H9 (cell line): ENCODE measurements at regions not wholly inside any gene's neighbourhood (a gene's known extent, or its start where the extent isn't known, plus 50 kb on each side); places are given as distances from the start of the nearest gene placed in this dataset.

Source experiments
- DNase-seq: peaks from one replicate; pipeline ENCODE4 v3.0.0-alpha.2; 2017
- H2AFZ ChIP-seq: one replicate; pipeline ENCODE4 v1.6.1; 2013; ENCODE audit warnings: mild to moderate bottlenecking, low read length, control low read depth, moderate library complexity
- H2AK5ac ChIP-seq: 2 replicates; pipeline ENCODE4 v1.6.1; 2013; ENCODE audit warnings: low read length, control low read depth, mixed read lengths; ENCODE audit not compliant: insufficient read length
- H2BK120ac ChIP-seq: one replicate; pipeline ENCODE4 v1.6.1; 2013; ENCODE audit warnings: low read depth, mild to moderate bottlenecking, low read length, control low read depth, inconsistent platforms; ENCODE audit not compliant: poor library complexity, severe bottlenecking
- H2BK12ac ChIP-seq: 2 replicates; pipeline ENCODE4 v1.6.1; 2013; ENCODE audit warnings: low read length, control low read depth, mixed read lengths, low read depth; ENCODE audit not compliant: insufficient read length
- H2BK15ac ChIP-seq: 2 replicates; pipeline ENCODE4 v1.6.1; 2013; ENCODE audit warnings: low read depth, low read length, control low read depth
- H2BK20ac ChIP-seq: one replicate; pipeline ENCODE4 v1.6.1; 2013; ENCODE audit warnings: low read depth, mild to moderate bottlenecking, low read length, control low read depth, inconsistent platforms; ENCODE audit not compliant: poor library complexity, severe bottlenecking
- H2BK5ac ChIP-seq: 2 replicates; pipeline ENCODE4 v1.6.1; 2013; ENCODE audit warnings: low read length, control low read depth, mixed read lengths; ENCODE audit not compliant: insufficient read length
- H3K14ac ChIP-seq: 2 replicates; pipeline ENCODE4 v1.6.1; 2013; ENCODE audit warnings: low read length, control low read depth; ENCODE audit not compliant: insufficient read depth
- H3K18ac ChIP-seq: 2 replicates; pipeline ENCODE4 v1.6.1; 2013; ENCODE audit warnings: low read depth, mild to moderate bottlenecking, mixed read lengths, low read length, control low read depth; ENCODE audit not compliant: insufficient read length
- H3K23ac ChIP-seq: 2 replicates; pipeline ENCODE4 v1.6.1; 2013; ENCODE audit warnings: low read length, control low read depth, mixed read lengths, low read depth; ENCODE audit not compliant: insufficient read length
- H3K23me2 ChIP-seq: 2 replicates; pipeline ENCODE4 v1.6.1; 2013; ENCODE audit warnings: low read depth, mild to moderate bottlenecking, mixed read lengths, low read length, control low read depth; ENCODE audit not compliant: insufficient read length, poor library complexity, severe bottlenecking
- H3K27ac ChIP-seq: 2 replicates; pipeline ENCODE4 v1.5.1; 2013; ENCODE audit warnings: low read length, control low read depth, mixed read lengths, low read depth; ENCODE audit not compliant: insufficient read length
- H3K27me3 ChIP-seq: 2 replicates; pipeline ENCODE4 v1.6.1; 2013; ENCODE audit warnings: low read length, control low read depth, inconsistent platforms; ENCODE audit not compliant: insufficient read depth
- H3K4ac ChIP-seq: 2 replicates; pipeline ENCODE4 v1.6.1; 2013; ENCODE audit warnings: low read depth, mild to moderate bottlenecking, control low read depth, inconsistent platforms, low read length, moderate library complexity
- H3K4me1 ChIP-seq: 2 replicates; pipeline ENCODE4 v1.6.1; 2013; ENCODE audit warnings: low read length, control low read depth, inconsistent platforms; ENCODE audit not compliant: insufficient read depth
- H3K4me2 ChIP-seq: 2 replicates; pipeline ENCODE4 v1.6.1; 2013; ENCODE audit warnings: low read length, control low read depth, mixed read lengths; ENCODE audit not compliant: insufficient read length, insufficient read depth
- H3K56ac ChIP-seq: 2 replicates; pipeline ENCODE4 v1.6.1; 2013; ENCODE audit warnings: low read depth, mild to moderate bottlenecking, mixed read lengths, low read length, control low read depth; ENCODE audit not compliant: insufficient read length
- H3K79me1 ChIP-seq: 2 replicates; pipeline ENCODE4 v1.6.1; 2013; ENCODE audit warnings: low read depth, mild to moderate bottlenecking, moderate library complexity, low read length, control low read depth, inconsistent platforms; ENCODE audit not compliant: insufficient read depth, poor library complexity, severe bottlenecking
- H3K79me2 ChIP-seq: 2 replicates; pipeline ENCODE4 v1.6.1; 2013; ENCODE audit warnings: low read length, control low read depth, inconsistent platforms; ENCODE audit not compliant: insufficient read depth
- H3K9ac ChIP-seq: 2 replicates; pipeline ENCODE4 v1.6.1; 2013; ENCODE audit warnings: low read length, control low read depth, mixed read lengths; ENCODE audit not compliant: insufficient read length; ENCODE audit errors: extremely low read depth
- H3K9me3 ChIP-seq: one replicate; pipeline ENCODE4 v1.6.1; 2013; ENCODE audit warnings: low read depth, low read length, inconsistent platforms; ENCODE audit not compliant: control insufficient read depth
- H3T11ph ChIP-seq: one replicate; pipeline ENCODE4 v1.6.1; 2013; ENCODE audit warnings: mild to moderate bottlenecking, low read length, control low read depth, inconsistent platforms
- H4K20me1 ChIP-seq: one replicate; pipeline ENCODE4 v1.6.1; 2013; ENCODE audit not compliant: control insufficient read depth, insufficient read length, insufficient read depth
- H4K5ac ChIP-seq: 2 replicates; pipeline ENCODE4 v1.6.1; 2013; ENCODE audit warnings: low read depth, mild to moderate bottlenecking, mixed read lengths, low read length, control low read depth; ENCODE audit not compliant: insufficient read length
- H4K8ac ChIP-seq: replicated peaks from 2 replicates; pipeline ENCODE4 v1.6.1; 2013; ENCODE audit warnings: low read length, control low read depth, mixed read lengths, low read depth; ENCODE audit not compliant: insufficient read length
- H4K91ac ChIP-seq: 2 replicates; pipeline ENCODE4 v1.6.1; 2013; ENCODE audit warnings: low read depth, mild to moderate bottlenecking, moderate library complexity, mixed read lengths, low read length, control low read depth; ENCODE audit not compliant: insufficient read length
- H3K27ac Mint-ChIP-seq, 3 experiments: 2 replicates in 2 of 3; 3 replicates in 1 of 3; pipeline ENCODE4 v1.8.0; 2020 to 2021; ENCODE audit warnings: mixed read lengths in 3 of 3, mild to moderate bottlenecking in 1 of 3, moderate library complexity in 1 of 3
- H3K27me3 Mint-ChIP-seq: 2 replicates; pipeline ENCODE4 v1.8.0; 2021; ENCODE audit warnings: low read depth, mild to moderate bottlenecking, moderate library complexity, mixed read lengths
- H3K36me3 Mint-ChIP-seq, 3 experiments: 2 replicates in 2 of 3; 3 replicates in 1 of 3; pipeline ENCODE4 v1.8.0; 2020 to 2021; ENCODE audit warnings: low read depth in 3 of 3, mixed read lengths in 3 of 3; ENCODE audit not compliant: insufficient read depth in 1 of 3
- H3K4me1 Mint-ChIP-seq, 2 experiments: 2 replicates each; pipeline ENCODE4 v1.8.0; 2020; ENCODE audit warnings: mixed read lengths in 2 of 2
- H3K4me3 Mint-ChIP-seq, 2 experiments: 2 replicates in 1 of 2; 3 replicates in 1 of 2; pipeline ENCODE4 v1.8.0; 2020 to 2021; ENCODE audit warnings: mild to moderate bottlenecking in 2 of 2, mixed read lengths in 2 of 2, moderate library complexity in 1 of 2
- H3K9me3 Mint-ChIP-seq, 2 experiments: 2 replicates in 1 of 2; 3 replicates in 1 of 2; pipeline ENCODE4 v1.8.0; 2020; ENCODE audit warnings: mild to moderate bottlenecking in 2 of 2, mixed read lengths in 2 of 2, moderate library complexity in 1 of 2
- CTCF ChIP-seq: fragments of 200-600 bp; sonication (generic); conservative IDR thresholded peaks from 3 replicates; pipeline ENCODE4 v1.8.0; 2021; ENCODE audit warnings: antibody characterized with exemption, mild to moderate bottlenecking
- WGBS: extraction: QIAGEN DNeasy Blood & Tissue Kit; methylation state at CpG from one replicate; pipeline ENCODE4 v1.1.7; 2013; ENCODE audit warnings: missing lambda C conversion rate, low lambda C conversion rate, mixed read lengths; ENCODE audit not compliant: insufficient read length; ENCODE audit errors: extremely low coverage; 5-methylcytosine and 5-hydroxymethylcytosine counted together

- Histone ChIP-seq H2BK12ac (no peak overlapping the region), H3K9me3 (no peaks in the 10 kb centered on the region), H4K8ac (no peak overlapping the region), H3K4ac (no peak overlapping the region), H3T11ph (no peak overlapping the region), H2BK5ac (no peak overlapping the region), H2AK5ac (no peak overlapping the region), H3K14ac (no peak overlapping the region), H3K23ac (no peak overlapping the region), H3K56ac (no peak overlapping the region), H2AFZ (no peak overlapping the region), H3K27me3 (no peaks in the 10 kb centered on the region), H3K4me2 (no peak overlapping the region), H3K18ac (no peak overlapping the region), H3K79me2 (no peaks in the 10 kb centered on the region), H2BK15ac (no peak overlapping the region), H3K27ac (no peak overlapping the region), H3K79me1 (no peaks in the 10 kb centered on the region), H3K9ac (no peak overlapping the region), H2BK120ac (no peak overlapping the region), H4K5ac (no peak overlapping the region), H3K23me2 (no peaks in the 10 kb centered on the region), H4K91ac (no peak overlapping the region), H4K20me1 (no peaks in the 10 kb centered on the region), H3K4me1 (no peaks in the 10 kb centered on the region; the same call in 1 of the 2 replicates), H2BK20ac (no peak overlapping the region)
- Mint-ChIP-seq H3K4me3 (no peak overlapping the region), H3K36me3 (no peaks in the 10 kb centered on the region), H3K4me1 (no peaks in the 10 kb centered on the region), H3K27me3 (peaks cover 7% of the 10 kb centered on the region), H3K9me3 (peaks cover 0 to 3% of the 10 kb centered on the region in 2 experiments; a peak in 1 of 5 replicates), H3K27ac (no peak overlapping the region)
- DNase-seq, result no peak
- no CpG with 5 or more reads among the region's 7 CpGs for WGBS
- no peak for TF ChIP-seq CTCF
These were observed 97.5 kb downstream of the IRX2 start for GRCh38 chr5:2653991-2654390.
